Uterus (tissue), 3 donors: ENCODE measurements at regions not wholly inside any gene's neighbourhood (a gene's known extent, or its start where the extent isn't known, plus 50 kb on each side); places are given as distances from the start of the nearest gene placed in this dataset.

Experiments used
- DNase-seq, 2 donors: peaks; one replicate each; pipeline ENCODE4 v3.0.0-alpha.2; 2019 to 2020
- H3K27ac ChIP-seq, 2 donors: fragments of 200-600 bp; sonication (generic); 1 replicate in 1 of 2; 2 replicates in 1 of 2; pipeline ENCODE4 v1.5.1; 2016 to 2018
- H3K27me3 ChIP-seq, 2 donors: fragments of 200-600 bp; sonication (generic); one replicate each; pipeline ENCODE4 v1.5.1; 2018 to 2019; ENCODE audit warnings: control low read depth in 1 of 2
- H3K36me3 ChIP-seq, 2 donors: fragments of 200-600 bp; sonication (generic); one replicate each; pipeline ENCODE4 v1.5.1; 2019; ENCODE audit warnings: control low read depth in 1 of 2
- H3K4me1 ChIP-seq, 2 donors: fragments of 200-600 bp; sonication (generic); one replicate each; pipeline ENCODE4 v1.5.1; 2018 to 2019; ENCODE audit warnings: control low read depth in 1 of 2
- H3K4me3 ChIP-seq, 2 donors: fragments of 200-600 bp; sonication (generic); 1 replicate in 1 of 2; 2 replicates in 1 of 2; pipeline ENCODE4 v1.5.1; 2018 to 2019; ENCODE audit warnings: mild to moderate bottlenecking in 1 of 2
- H3K9me3 ChIP-seq, 2 donors: fragments of 200-600 bp; sonication (generic); one replicate each; pipeline ENCODE4 v1.5.1; 2019; ENCODE audit warnings: control low read depth in 1 of 2
- POLR2A ChIP-seq, 2 donors: fragments of 450-650 bp; IDR thresholded peaks; one replicate each; pipeline ENCODE4 v1.6.1; 2016; ENCODE audit warnings: antibody characterized with exemption in 2 of 2, mild to moderate bottlenecking in 1 of 2, moderate library complexity in 1 of 2
- intact Hi-C: fragments of 100-400 bp; cut with DNase I; formaldehyde crosslinking; loops from one replicate; pipeline ENCODE4 v1.15.1; 2023; ENCODE audit warnings: low total_unique reads
- TF ChIP-seq, protein P1 (sequence below), 4 experiments: fragments of 200-600 bp in 2 of 4; fragments of 450-650 bp in 2 of 4; sonication (generic) in 2 of 4; IDR thresholded peaks; one replicate each; pipeline ENCODE4 v1.5.1; 2016 to 2019; ENCODE audit warnings: antibody characterized with exemption in 4 of 4, mild to moderate bottlenecking in 2 of 4, moderate library complexity in 1 of 4
- donor health status: DM: yes; HTN: yes; CAD: no.

DNA sequence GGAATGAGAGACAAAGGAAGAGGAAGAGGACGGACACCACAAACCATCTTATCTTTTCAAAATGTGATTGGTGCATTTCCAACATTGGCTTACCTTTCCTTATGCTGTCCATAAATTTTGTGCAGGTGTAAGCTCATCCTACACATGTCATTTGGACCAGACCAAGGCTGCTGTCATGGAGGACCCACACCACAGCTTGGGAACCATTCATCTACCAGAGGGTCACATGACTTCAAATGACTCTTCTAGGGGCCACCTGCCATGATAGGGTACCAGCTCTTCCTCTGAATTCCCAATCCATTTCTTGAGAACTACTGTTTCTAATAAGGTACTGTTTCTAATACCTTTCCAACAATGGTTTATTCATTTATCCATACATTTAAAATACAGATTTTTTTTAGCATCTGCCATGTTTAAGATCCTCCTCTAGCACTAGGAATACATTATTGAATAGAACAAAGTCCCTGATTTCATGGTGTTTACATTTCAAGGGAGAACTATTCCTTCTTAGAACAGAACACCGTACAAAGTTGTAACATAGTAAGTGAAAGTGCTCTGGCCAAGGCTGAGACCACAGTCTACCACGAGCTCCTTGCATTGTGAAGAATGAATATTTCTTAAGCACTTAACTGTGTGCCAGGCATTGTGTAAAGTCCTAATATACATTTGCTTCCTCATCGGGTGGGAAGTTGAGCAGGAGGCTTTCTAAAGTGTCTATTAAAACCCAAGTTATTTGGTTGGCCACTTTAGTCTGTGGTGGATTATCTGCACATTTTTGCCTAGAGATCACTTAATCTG lies 246.1 kb upstream of the FN1 start:
- H3K36me3 ChIP-seq, result no peaks in the 10 kb centered on the region
- no peak overlapping the region for H3K4me3 ChIP-seq
- DNase-seq, result no peak
- intact Hi-C loops, result no loop called here
- no peaks in the 10 kb centered on the region for H3K9me3 ChIP-seq
- H3K27ac ChIP-seq, result no peak overlapping the region
- H3K27me3 ChIP-seq, result no peaks in the 10 kb centered on the region
- no peaks in the 10 kb centered on the region for H3K4me1 ChIP-seq
- no peak for TF ChIP-seq POLR2A (IDR thresholded peaks at IDR 0.05)
- TF ChIP-seq, protein P1, sequence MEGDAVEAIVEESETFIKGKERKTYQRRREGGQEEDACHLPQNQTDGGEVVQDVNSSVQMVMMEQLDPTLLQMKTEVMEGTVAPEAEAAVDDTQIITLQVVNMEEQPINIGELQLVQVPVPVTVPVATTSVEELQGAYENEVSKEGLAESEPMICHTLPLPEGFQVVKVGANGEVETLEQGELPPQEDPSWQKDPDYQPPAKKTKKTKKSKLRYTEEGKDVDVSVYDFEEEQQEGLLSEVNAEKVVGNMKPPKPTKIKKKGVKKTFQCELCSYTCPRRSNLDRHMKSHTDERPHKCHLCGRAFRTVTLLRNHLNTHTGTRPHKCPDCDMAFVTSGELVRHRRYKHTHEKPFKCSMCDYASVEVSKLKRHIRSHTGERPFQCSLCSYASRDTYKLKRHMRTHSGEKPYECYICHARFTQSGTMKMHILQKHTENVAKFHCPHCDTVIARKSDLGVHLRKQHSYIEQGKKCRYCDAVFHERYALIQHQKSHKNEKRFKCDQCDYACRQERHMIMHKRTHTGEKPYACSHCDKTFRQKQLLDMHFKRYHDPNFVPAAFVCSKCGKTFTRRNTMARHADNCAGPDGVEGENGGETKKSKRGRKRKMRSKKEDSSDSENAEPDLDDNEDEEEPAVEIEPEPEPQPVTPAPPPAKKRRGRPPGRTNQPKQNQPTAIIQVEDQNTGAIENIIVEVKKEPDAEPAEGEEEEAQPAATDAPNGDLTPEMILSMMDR (IDR thresholded peaks at IDR 0.05), result no peak

DNA sequence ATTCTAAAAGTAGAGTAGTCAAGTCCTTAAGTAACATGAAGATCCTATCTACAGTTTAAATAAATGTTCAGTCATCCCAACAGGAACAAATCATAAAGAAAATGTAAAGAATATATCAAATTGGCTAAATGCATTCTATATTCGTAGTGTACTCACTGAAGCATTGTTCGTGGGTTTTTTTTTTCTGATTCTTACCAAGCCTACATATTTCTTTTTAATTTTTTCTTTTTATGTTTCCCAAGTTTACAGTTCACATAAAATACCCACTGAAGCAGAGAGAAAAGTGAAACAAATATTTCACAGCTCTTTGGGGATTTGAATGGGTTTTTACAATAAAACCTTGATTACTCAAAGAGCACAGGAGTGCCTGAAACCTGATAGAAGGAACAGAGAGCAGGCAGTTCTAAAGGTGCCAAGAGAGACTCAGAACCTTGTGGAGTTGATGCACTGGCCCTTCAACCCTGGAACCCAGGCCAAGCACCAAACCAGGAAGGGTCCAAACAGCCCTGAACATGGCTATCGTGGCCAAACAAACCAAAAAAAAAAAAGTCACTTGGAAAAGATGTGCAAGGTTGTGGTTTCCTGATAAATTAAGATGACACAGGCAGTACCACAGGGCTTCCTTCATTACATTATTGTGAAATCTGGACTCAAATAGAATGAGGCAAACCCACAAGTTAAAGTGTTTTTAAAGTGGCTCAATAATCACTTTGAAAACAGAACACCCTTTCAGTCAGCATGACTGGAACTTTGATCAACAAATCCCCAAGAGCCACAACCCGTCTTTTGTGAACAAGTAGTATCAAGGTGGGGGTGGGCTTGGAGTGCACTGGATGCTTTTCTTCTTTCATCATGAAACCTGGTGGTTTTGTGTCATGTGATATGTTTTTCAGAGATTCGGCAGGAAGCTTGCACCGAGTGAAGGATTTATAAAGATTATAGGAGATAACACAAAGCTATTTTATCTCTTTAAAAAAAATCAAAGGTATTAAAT lies 245.0 kb upstream of the FN1 start:
- no peak for DNase-seq
- Histone ChIP-seq H3K27ac (no peak overlapping the region), H3K27me3 (no peaks in the 10 kb centered on the region)

DNA sequence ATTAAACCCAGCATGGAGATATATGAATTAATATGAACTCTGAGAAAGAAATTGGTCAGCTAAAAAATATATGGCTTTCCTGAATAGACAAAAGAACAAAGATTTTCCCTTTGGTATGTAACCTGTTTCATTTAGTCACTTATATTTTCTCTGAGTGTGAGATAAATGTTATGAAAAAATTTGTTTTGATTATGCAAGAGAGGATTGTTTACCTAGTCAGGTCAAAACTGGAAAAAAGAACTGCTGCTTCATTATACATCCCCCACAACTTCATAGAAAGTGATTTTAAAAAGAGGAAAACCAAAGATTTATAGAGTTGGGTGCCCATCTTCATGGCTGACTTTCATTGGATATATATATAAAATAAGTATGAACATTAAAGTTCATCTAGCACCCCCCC lies 242.2 kb upstream of the FN1 start:
- intact Hi-C loops, result no loop called here

More for the DNA sequence above, 245.0 kb upstream of the FN1 start:
- Histone ChIP-seq H3K4me1 (no peaks in the 10 kb centered on the region), H3K4me3 (no peak overlapping the region), H3K9me3 (no peaks in the 10 kb centered on the region), H3K36me3 (no peaks in the 10 kb centered on the region)
- no peak for TF ChIP-seq POLR2A (IDR thresholded peaks at IDR 0.05)
- TF ChIP-seq, protein P1 (IDR thresholded peaks at IDR 0.05), result no peak
- intact Hi-C loops, result no loop called here

DNA sequence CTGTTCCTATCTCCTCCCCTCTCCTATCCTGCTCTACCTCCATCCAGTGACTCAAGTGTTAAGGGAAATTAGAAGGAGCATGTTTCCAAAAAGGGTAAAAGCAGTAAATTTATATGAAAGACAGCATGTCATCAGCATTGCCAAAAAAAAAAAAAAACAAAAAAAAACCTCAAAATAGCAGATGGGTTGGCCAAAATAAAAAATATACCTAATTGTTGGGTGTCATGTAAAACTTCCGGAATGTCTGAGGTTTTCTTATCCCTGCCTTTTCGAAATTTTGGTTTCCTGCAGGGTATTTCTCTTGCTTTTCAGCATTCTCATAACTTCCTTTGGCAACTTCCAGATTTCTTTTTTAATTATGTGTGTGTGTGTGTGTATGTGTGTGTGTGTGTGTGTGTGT lies 241.6 kb upstream of the FN1 start:
- H3K9me3 ChIP-seq, result no peaks in the 10 kb centered on the region
- TF ChIP-seq POLR2A (IDR thresholded peaks at IDR 0.05), result no peak
- TF ChIP-seq, protein P1 (IDR thresholded peaks at IDR 0.05), result no peak
- no peak overlapping the region for H3K27ac ChIP-seq
- intact Hi-C loops, result no loop called here
- no peak for DNase-seq
- no peak overlapping the region for H3K4me3 ChIP-seq
- H3K4me1 ChIP-seq, result no peaks in the 10 kb centered on the region
- H3K27me3 ChIP-seq, result no peaks in the 10 kb centered on the region
- H3K36me3 ChIP-seq, result no peaks in the 10 kb centered on the region

More for the DNA sequence above, 242.2 kb upstream of the FN1 start:
- H3K36me3 ChIP-seq, result no peaks in the 10 kb centered on the region
- H3K9me3 ChIP-seq, result no peaks in the 10 kb centered on the region
- no peaks in the 10 kb centered on the region for H3K4me1 ChIP-seq
- no peaks in the 10 kb centered on the region for H3K27me3 ChIP-seq
- no peak for DNase-seq
- TF ChIP-seq, protein P1 (IDR thresholded peaks at IDR 0.05), result no peak
- TF ChIP-seq POLR2A (IDR thresholded peaks at IDR 0.05), result no peak
- H3K27ac ChIP-seq, result no peak overlapping the region
- no peak overlapping the region for H3K4me3 ChIP-seq

DNA sequence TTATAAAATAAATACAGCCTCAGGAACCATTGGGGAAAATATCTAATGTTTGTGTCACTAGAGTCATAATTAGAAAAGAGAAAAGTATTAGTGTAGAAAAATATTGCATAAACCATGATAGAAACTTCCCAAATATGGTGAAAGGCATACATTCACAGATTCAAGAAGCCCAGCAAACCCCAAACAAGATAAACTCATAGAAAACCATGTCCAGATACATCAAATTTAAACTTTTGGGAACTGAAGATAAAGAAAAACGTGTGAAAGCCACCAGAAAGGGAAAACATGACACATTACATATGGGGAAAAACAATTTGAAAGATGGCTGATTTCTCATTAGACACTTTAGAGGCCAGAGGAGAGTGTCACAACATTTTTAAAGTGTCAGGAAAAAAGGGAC lies 236.5 kb upstream of the FN1 start:
- DNase-seq, result no peak
- no peaks in the 10 kb centered on the region for H3K4me1 ChIP-seq
- H3K4me3 ChIP-seq, result no peak overlapping the region
- intact Hi-C loops, result no loop called here
- no peaks in the 10 kb centered on the region for H3K36me3 ChIP-seq
- H3K27me3 ChIP-seq, result no peaks in the 10 kb centered on the region
- TF ChIP-seq POLR2A (IDR thresholded peaks at IDR 0.05), result no peak
- TF ChIP-seq, protein P1 (IDR thresholded peaks at IDR 0.05), result no peak
- H3K9me3 ChIP-seq, result no peaks in the 10 kb centered on the region
- H3K27ac ChIP-seq, result no peak overlapping the region
